ENCODE measurements at regions not wholly inside any gene's neighbourhood (a gene's known extent, or its start where the extent isn't known, plus 50 kb on each side); places are given as distances from the start of the nearest gene placed in this dataset.
"Not testable (repeated sequence)": the region's sequence is repeated elsewhere in the genome, so short reads cannot be mapped to it uniquely, and the experiment has no call there.

DNA sequence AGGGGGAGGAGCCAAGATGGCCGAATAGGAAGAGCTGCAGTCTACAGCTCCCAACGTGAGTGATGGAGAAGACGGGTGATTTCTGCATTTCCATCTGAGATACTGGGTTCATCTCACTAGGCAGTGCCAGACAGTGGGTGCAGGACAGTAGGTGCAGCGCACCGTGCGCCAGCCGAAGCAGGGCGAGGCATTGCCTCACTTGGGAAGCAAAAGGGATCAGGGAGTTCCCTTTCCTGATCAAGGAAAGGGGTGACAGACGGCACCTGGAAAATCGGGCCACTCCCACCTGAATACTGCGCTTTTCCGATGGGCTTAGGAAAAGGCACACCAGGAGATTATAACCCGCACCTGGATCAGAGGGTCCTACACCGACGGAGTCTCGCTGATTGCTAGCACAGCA, 121.1 kb upstream of the SESTD1 start:
- not testable (repeated sequence) for DNase-seq

DNA sequence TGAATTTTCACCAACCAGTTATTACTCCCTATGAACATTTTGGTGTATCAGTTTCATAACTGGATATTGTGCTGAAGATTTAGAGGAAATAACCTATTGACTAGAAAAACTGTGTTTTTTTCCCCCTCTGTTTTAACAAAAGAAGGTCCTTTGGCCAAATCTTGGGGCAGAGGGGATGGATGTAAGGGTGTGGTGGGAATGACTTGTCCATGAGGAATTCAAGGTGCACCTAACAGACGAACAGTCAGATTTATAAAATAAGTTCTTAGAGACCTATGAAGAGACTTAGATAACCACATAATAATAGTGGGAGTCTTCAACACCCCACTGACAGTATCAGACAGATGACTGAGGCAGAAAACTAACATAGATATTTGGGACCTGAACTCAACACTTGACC, 119.3 kb upstream of the SESTD1 start:
- Histone ChIP-seq H3K4me3 (no peak overlapping the region), H3K36me3 (no peaks in the 10 kb centered on the region), H3K27ac (no peak overlapping the region), H3K4me1 (no peaks in the 10 kb centered on the region), H3K27me3 (no peaks in the 10 kb centered on the region), H3K9me3 (no peaks in the 10 kb centered on the region)
- ATAC-seq (no peak), DNase-seq (no peak)
- TF ChIP-seq, protein P1, sequence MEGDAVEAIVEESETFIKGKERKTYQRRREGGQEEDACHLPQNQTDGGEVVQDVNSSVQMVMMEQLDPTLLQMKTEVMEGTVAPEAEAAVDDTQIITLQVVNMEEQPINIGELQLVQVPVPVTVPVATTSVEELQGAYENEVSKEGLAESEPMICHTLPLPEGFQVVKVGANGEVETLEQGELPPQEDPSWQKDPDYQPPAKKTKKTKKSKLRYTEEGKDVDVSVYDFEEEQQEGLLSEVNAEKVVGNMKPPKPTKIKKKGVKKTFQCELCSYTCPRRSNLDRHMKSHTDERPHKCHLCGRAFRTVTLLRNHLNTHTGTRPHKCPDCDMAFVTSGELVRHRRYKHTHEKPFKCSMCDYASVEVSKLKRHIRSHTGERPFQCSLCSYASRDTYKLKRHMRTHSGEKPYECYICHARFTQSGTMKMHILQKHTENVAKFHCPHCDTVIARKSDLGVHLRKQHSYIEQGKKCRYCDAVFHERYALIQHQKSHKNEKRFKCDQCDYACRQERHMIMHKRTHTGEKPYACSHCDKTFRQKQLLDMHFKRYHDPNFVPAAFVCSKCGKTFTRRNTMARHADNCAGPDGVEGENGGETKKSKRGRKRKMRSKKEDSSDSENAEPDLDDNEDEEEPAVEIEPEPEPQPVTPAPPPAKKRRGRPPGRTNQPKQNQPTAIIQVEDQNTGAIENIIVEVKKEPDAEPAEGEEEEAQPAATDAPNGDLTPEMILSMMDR (IDR thresholded peaks at IDR 0.05), result no peak
- intact Hi-C loops (cut with DNase I), result no loop called here

More for the DNA sequence above, 121.1 kb upstream of the SESTD1 start:
- H3K9me3 ChIP-seq; H3K4me3 ChIP-seq; H3K4me1 ChIP-seq; ATAC-seq; intact Hi-C loops (cut with DNase I); H3K27ac ChIP-seq; H3K36me3 ChIP-seq; H3K27me3 ChIP-seq: not testable (repeated sequence)

DNA sequence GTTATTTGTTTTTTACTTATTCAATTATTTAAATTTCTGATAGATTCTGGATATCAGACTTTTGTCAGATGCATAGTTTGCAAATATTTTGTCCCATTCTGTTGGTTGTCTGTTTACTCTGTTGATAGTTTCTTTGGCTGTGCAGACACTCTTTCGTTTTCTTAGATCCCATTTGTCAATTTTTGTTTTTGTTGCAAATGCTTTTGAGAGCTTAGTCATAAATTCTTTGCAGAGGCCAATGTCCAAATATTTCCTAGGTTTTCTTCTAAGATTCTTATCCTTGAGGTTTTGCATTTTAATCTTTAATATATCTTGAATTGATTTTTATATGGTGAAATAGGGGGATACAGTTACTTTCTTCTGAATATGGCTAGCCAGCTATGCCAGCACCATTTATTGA, 112.7 kb upstream of the SESTD1 start:
- TF ChIP-seq, protein P1 (IDR thresholded peaks at IDR 0.05), result no peak
- no peak overlapping the region for H3K4me3 ChIP-seq
- no peaks in the 10 kb centered on the region for H3K36me3 ChIP-seq
- H3K9me3 ChIP-seq, result no peaks in the 10 kb centered on the region
- no peak overlapping the region for H3K27ac ChIP-seq
- no peak for DNase-seq
- ATAC-seq, result no peak
- no peaks in the 10 kb centered on the region for H3K27me3 ChIP-seq
- intact Hi-C loops (cut with DNase I), result no loop called here
- H3K4me1 ChIP-seq, result no peaks in the 10 kb centered on the region

DNA sequence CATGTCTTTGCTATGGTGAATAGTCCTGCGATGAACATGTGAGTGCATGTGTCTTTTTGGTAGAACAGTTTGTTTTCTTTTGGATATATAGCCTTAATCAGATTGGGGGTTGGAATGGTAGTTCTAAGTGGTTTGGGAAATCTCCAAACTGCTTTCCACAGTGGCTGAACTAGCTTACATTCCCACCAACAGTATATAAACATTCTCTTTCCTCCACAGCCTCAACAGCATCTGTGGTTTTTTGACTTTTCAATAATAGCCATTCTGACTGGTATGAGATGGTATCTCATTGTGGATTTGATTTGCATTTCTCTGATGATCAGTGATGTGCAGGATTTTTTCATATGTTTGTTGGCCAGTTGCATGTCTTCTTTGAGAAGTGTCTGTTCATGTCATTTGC, 112.2 kb upstream of the SESTD1 start:
- no peaks in the 10 kb centered on the region for H3K36me3 ChIP-seq
- H3K9me3 ChIP-seq, result no peaks in the 10 kb centered on the region
- intact Hi-C loops (cut with DNase I), result no loop called here
- no peak for ATAC-seq
- DNase-seq, result no peak
- H3K27ac ChIP-seq, result no peak overlapping the region
- TF ChIP-seq, protein P1 (IDR thresholded peaks at IDR 0.05), result no peak
- no peaks in the 10 kb centered on the region for H3K4me1 ChIP-seq
- no peak overlapping the region for H3K4me3 ChIP-seq
- H3K27me3 ChIP-seq, result no peaks in the 10 kb centered on the region

DNA sequence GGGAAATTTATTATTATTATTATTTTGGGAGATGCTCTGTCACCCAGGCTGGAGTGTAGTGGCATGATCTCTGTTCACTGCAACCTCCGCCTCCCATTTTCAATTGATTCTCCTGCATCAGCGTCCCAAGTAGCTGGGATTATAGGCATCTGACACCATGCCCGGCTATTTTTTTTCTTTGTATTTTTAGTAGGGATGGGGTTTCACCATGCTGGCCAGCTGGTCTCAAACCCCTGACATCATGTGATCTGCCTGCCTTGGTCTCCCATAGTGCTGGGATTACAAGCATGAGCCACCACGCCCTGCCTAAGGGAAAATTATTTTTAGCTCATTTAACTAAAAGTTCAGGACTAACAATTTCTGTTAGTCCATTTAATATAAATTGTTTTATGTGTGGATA, 109.2 kb upstream of the SESTD1 start:
- intact Hi-C loops (cut with DNase I), result no loop called here
- TF ChIP-seq, protein P1 (IDR thresholded peaks at IDR 0.05), result no peak

DNA sequence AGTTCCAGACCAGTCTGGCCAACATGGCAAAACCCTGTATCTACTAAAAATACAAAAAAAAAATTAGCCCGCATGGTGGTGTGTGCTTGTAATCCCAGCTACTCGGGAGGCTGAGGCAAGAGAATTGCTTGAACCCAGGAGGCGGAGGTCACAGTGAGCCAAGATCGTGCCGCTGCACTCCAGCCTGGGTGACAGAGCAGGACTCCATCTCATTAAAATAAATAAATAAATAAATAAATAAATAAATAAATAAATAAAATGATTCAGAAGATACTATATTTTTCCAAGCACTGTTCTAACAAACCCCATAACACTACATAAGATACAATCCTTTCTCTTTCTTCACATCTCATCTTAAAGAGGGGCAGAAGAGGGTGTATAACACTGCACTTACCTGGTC, 100.9 kb upstream of the SESTD1 start:
- H3K4me1 ChIP-seq; H3K9me3 ChIP-seq; H3K27ac ChIP-seq; intact Hi-C loops (cut with DNase I); H3K4me3 ChIP-seq; H3K27me3 ChIP-seq; H3K36me3 ChIP-seq; ATAC-seq; DNase-seq: not testable (repeated sequence)

More for the DNA sequence above, 109.2 kb upstream of the SESTD1 start:
- Histone ChIP-seq H3K27ac (no peak overlapping the region), H3K27me3 (no peaks in the 10 kb centered on the region), H3K36me3 (no peaks in the 10 kb centered on the region), H3K4me1 (no peaks in the 10 kb centered on the region), H3K4me3 (no peak overlapping the region), H3K9me3 (no peaks in the 10 kb centered on the region)
- no peak for ATAC-seq
- DNase-seq, result no peak

DNA sequence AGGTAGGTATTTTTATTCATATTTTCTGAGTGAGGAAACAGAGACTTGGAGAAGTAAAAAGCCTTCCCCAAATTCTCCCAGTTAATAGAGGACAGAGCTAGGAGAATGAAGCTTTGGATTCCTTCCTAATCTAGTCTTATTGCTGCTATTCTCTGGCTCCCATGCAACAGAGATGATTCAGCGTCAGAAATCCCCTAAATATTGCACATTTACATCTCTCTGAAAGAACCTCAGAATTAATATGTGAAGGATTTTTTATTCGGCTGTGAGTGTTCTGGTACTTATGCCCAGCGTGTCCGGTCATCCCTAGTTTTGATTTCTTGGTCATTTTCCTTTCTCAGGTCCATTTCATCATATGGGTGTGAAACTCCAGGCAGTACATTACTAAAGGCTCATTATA, 91.2 kb upstream of the SESTD1 start:
- intact Hi-C loops (cut with DNase I), result no loop called here
- TF ChIP-seq, protein P1 (IDR thresholded peaks at IDR 0.05), result no peak
- ATAC-seq (no peak), DNase-seq (no peak)
- H3K9me3 ChIP-seq, result no peaks in the 10 kb centered on the region
- H3K4me1 ChIP-seq, result no peaks in the 10 kb centered on the region
- no peak overlapping the region for H3K27ac ChIP-seq
- no peaks in the 10 kb centered on the region for H3K27me3 ChIP-seq
- no peak overlapping the region for H3K4me3 ChIP-seq
- H3K36me3 ChIP-seq, result no peaks in the 10 kb centered on the region

Measured in upper lobe of right lung (tissue), 1 donor.